ENCODE measurements at regions not wholly inside any gene's neighbourhood (a gene's known extent, or its start where the extent isn't known, plus 50 kb on each side); places are given as distances from the start of the nearest gene placed in this dataset.

- no peak for DNase-seq (ENCODE audit: low spot score)
Measured at GRCh38 chr9:107169796-107170195, 113.3 kb upstream of the RAD23B start.

- DNase-seq (ENCODE audit: low spot score): no peak
Measured at GRCh38 chr9:107170801-107171200, 112.3 kb upstream of the RAD23B start.

- DNase-seq (ENCODE audit: low spot score): peak; percentile 79
Measured at GRCh38 chr9:107172160-107172978, 110.7 kb upstream of the RAD23B start.

GRCh38 chr9:107172979-107173347, 110.1 kb upstream of the RAD23B start:
- peak; percentile 85 for DNase-seq (ENCODE audit: low spot score)

- peak; percentile 78 for DNase-seq (ENCODE audit: low spot score)
Measured at GRCh38 chr9:107173422-107174180, 109.5 kb upstream of the RAD23B start.

- DNase-seq (ENCODE audit: low spot score): peak; percentile 48
Measured at GRCh38 chr9:107174441-107174840, 108.6 kb upstream of the RAD23B start.

GRCh38 chr9:107175041-107175440, 108.0 kb upstream of the RAD23B start:
- no peak for DNase-seq (ENCODE audit: low spot score)

GRCh38 chr9:107175816-107176435, 107.2 kb upstream of the RAD23B start:
- DNase-seq (ENCODE audit: low spot score): no peak

GRCh38 chr9:107176436-107177151, 106.5 kb upstream of the RAD23B start:
- no peak for DNase-seq (ENCODE audit: low spot score)

GRCh38 chr9:107177243-107177839, 105.7 kb upstream of the RAD23B start:
- no peak for DNase-seq (ENCODE audit: low spot score)

GRCh38 chr9:107177857-107178256, 105.2 kb upstream of the RAD23B start:
- DNase-seq (ENCODE audit: low spot score): no peak

- DNase-seq (ENCODE audit: low spot score): no peak
Measured at GRCh38 chr9:107178293-107178692, 104.8 kb upstream of the RAD23B start.

- no peak for DNase-seq (ENCODE audit: low spot score)
Measured at GRCh38 chr9:107180206-107180605, 102.9 kb upstream of the RAD23B start.

- no peak for DNase-seq (ENCODE audit: low spot score)
Measured at GRCh38 chr9:107183176-107183575, 99.9 kb upstream of the RAD23B start.

- no peak for DNase-seq (ENCODE audit: low spot score)
Measured at GRCh38 chr9:107188376-107188775, 94.7 kb upstream of the RAD23B start.

- no peak for DNase-seq (ENCODE audit: low spot score)
Measured at GRCh38 chr9:107190061-107190935, 92.8 kb upstream of the RAD23B start.

GRCh38 chr9:107190936-107191290, 92.2 kb upstream of the RAD23B start:
- no peak for DNase-seq (ENCODE audit: low spot score)

GRCh38 chr9:107193251-107193650, 89.8 kb upstream of the RAD23B start:
- no peak for DNase-seq (ENCODE audit: low spot score)

GRCh38 chr9:107198718-107199117, 84.4 kb upstream of the RAD23B start:
- no peak for DNase-seq (ENCODE audit: low spot score)

- no peak for DNase-seq (ENCODE audit: low spot score)
Measured at GRCh38 chr9:107208121-107208520, 75.0 kb upstream of the RAD23B start.

GRCh38 chr9:107210775-107211174, 72.3 kb upstream of the RAD23B start:
- no peak for DNase-seq (ENCODE audit: low spot score)

Measured in activated CD4-positive, alpha-beta T cell treated with anti-CD3 and anti-CD28 coated beads, Interleukin-2, Interleukin-4, amounts not matched to agents 100 ng/mL and 50 ng/mL, durations not matched to agents 16 hours and 8 hours (primary cell).